ENCODE measurements at regions not wholly inside any gene's neighbourhood (a gene's known extent, or its start where the extent isn't known, plus 50 kb on each side); places are given as distances from the start of the nearest gene placed in this dataset.

GRCh38 chr12:116465407-116465806 is 93.8 kb upstream of the MAP1LC3B2 start (continued):
- TF ChIP-seq REST (IDR thresholded peaks at IDR 0.05) (no peak), FOXA1 (IDR thresholded peaks at IDR 0.05) (no peak), ZBTB33 (IDR thresholded peaks at IDR 0.05) (no peak), JUND (IDR thresholded peaks at IDR 0.05) (no peak), RAD21 (IDR thresholded peaks at IDR 0.05) (no peak), YY1 (IDR thresholded peaks at IDR 0.05) (no peak), SP1 (IDR thresholded peaks at IDR 0.05) (no peak)

- TF ChIP-seq NR2F2 (IDR thresholded peaks at IDR 0.05): no peak
- TF ChIP-seq RAD21 (IDR thresholded peaks at IDR 0.05): no peak
- TF ChIP-seq EGR1 (IDR thresholded peaks at IDR 0.05; ENCODE audit: low read depth in 2 of 2): no peak
- TF ChIP-seq MAX (IDR thresholded peaks at IDR 0.05): no peak
- no peak for TF ChIP-seq YY1 (IDR thresholded peaks at IDR 0.05)
- TF ChIP-seq HNF4A (conservative IDR thresholded peaks at IDR 0.05): no peak
- no peak for TF ChIP-seq ATF3 (IDR thresholded peaks at IDR 0.05)
- TF ChIP-seq HNF4G (IDR thresholded peaks at IDR 0.05): no peak
- Histone ChIP-seq H3K36me3 (ENCODE audit: control insufficient read depth in 4 of 4, insufficient read depth in 3 of 4, low read depth in 1 of 4, low read length in 3 of 4) (no peaks in the 10 kb centered on the region), H3K4me3 (ENCODE audit: low read depth in 1 of 3, low read length in 3 of 3) (no peak overlapping the region), H3K9me3 (ENCODE audit: control insufficient read depth in 4 of 4, low read length in 3 of 4) (no peaks in the 10 kb centered on the region), H3K27ac (ENCODE audit: low read depth in 1 of 2, low read length in 2 of 2) (no peak overlapping the region), H3K9ac (ENCODE audit: low read depth in 1 of 2, low read length in 2 of 2) (no peak overlapping the region), H3K4me1 (ENCODE audit: control insufficient read depth in 4 of 4, insufficient read depth in 4 of 4, low read length in 3 of 4) (no peaks in the 10 kb centered on the region), H3K27me3 (ENCODE audit: control insufficient read depth in 4 of 4, insufficient read depth in 4 of 4, low read length in 3 of 4) (no peaks in the 10 kb centered on the region)
- 83% methylated on average over 4 of the region's 4 CpGs for WGBS
- DNase-seq (ENCODE audit: low spot score): no peak
Observed at GRCh38 chr12:116465856-116466255, 93.3 kb upstream of the MAP1LC3B2 start.

GRCh38 chr12:116466536-116466935 is 92.6 kb upstream of the MAP1LC3B2 start:
- WGBS: 80% methylated on average over 3 of the region's 3 CpGs
- no peak overlapping the region for H3K27ac ChIP-seq (ENCODE audit: low read depth in 1 of 2, low read length in 2 of 2)

More at GRCh38 chr12:116466536-116466935, 92.6 kb upstream of the MAP1LC3B2 start:
- Histone ChIP-seq H3K4me3 (ENCODE audit: low read depth in 1 of 3, low read length in 3 of 3) (no peak overlapping the region), H3K36me3 (ENCODE audit: control insufficient read depth in 4 of 4, insufficient read depth in 3 of 4, low read depth in 1 of 4, low read length in 3 of 4) (no peaks in the 10 kb centered on the region), H3K9ac (ENCODE audit: low read depth in 1 of 2, low read length in 2 of 2) (no peak overlapping the region), H3K27me3 (ENCODE audit: control insufficient read depth in 4 of 4, insufficient read depth in 4 of 4, low read length in 3 of 4) (no peaks in the 10 kb centered on the region), H3K9me3 (ENCODE audit: control insufficient read depth in 4 of 4, low read length in 3 of 4) (no peaks in the 10 kb centered on the region), H3K4me1 (ENCODE audit: control insufficient read depth in 4 of 4, insufficient read depth in 4 of 4, low read length in 3 of 4) (no peaks in the 10 kb centered on the region)
- DNase-seq (ENCODE audit: low spot score): no peak
- TF ChIP-seq REST (IDR thresholded peaks at IDR 0.05) (no peak), ZBTB33 (IDR thresholded peaks at IDR 0.05) (no peak), RXRA (IDR thresholded peaks at IDR 0.05) (no peak), YY1 (IDR thresholded peaks at IDR 0.05) (no peak)
